Left ventricle myocardium inferior (tissue), 1 donor: ENCODE measurements at regions not wholly inside any gene's neighbourhood (a gene's known extent, or its start where the extent isn't known, plus 50 kb on each side); places are given as distances from the start of the nearest gene placed in this dataset.
"Not testable (repeated sequence)": the region's sequence is repeated elsewhere in the genome, so short reads cannot be mapped to it uniquely, and the experiment has no call there.

Experiments used
- DNase-seq: peaks from one replicate; pipeline ENCODE4 v3.0.0-alpha.2; 2020
- H3K27ac ChIP-seq: fragments of 200-600 bp; replicated peaks from 2 replicates; pipeline ENCODE4 v1.8.0; 2021
- H3K27me3 ChIP-seq: fragments of 200-600 bp; 2 replicates; pipeline ENCODE4 v1.8.0; 2021; ENCODE audit warnings: low read depth
- H3K36me3 ChIP-seq: fragments of 200-600 bp; 2 replicates; pipeline ENCODE4 v1.8.0; 2021
- H3K4me1 ChIP-seq: fragments of 200-600 bp; 2 replicates; pipeline ENCODE4 v1.8.0; 2021
- H3K4me3 ChIP-seq: fragments of 200-600 bp; 2 replicates; pipeline ENCODE4 v1.8.0; 2021; ENCODE audit warnings: mild to moderate bottlenecking, moderate library complexity
- H3K9me3 ChIP-seq: fragments of 200-600 bp; replicated peaks from 2 replicates; pipeline ENCODE4 v1.8.0; 2021
- CTCF ChIP-seq: fragments of 200-600 bp; IDR thresholded peaks from 2 replicates; pipeline ENCODE4 v1.8.0; 2021; ENCODE audit warnings: antibody characterized with exemption, mild to moderate bottlenecking, borderline replicate concordance
- intact Hi-C: fragments of 100-400 bp; cut with micrococcal nuclease; formaldehyde crosslinking; loops from one replicate; pipeline ENCODE4 v1.11.0; 2022
- donor health status: DM: no; HTN: yes; CAD: no; lungs with severe emphysema.

- no peak for TF ChIP-seq CTCF
- no peak for DNase-seq
- H3K27ac ChIP-seq: no peak overlapping the region
- peaks cover 21% of the 10 kb centered on the region for H3K9me3 ChIP-seq
- H3K27me3 ChIP-seq: no peaks in the 10 kb centered on the region
- H3K4me1 ChIP-seq: no peaks in the 10 kb centered on the region
- no peak overlapping the region for H3K4me3 ChIP-seq
- intact Hi-C loops: no loop called here
- no peaks in the 10 kb centered on the region for H3K36me3 ChIP-seq
Measured at GRCh38 chr4:178003098-178003657, 560.9 kb upstream of the AGA start.

- H3K4me3 ChIP-seq: no peak overlapping the region
- H3K4me1 ChIP-seq: no peaks in the 10 kb centered on the region
- intact Hi-C loops: no loop called here
- no peak overlapping the region for H3K27ac ChIP-seq
- DNase-seq: no peak
- H3K36me3 ChIP-seq: no peaks in the 10 kb centered on the region
- peaks cover 19% of the 10 kb centered on the region for H3K9me3 ChIP-seq
- TF ChIP-seq CTCF: no peak
- no peaks in the 10 kb centered on the region for H3K27me3 ChIP-seq
Measured at GRCh38 chr4:178010596-178010995, 568.4 kb upstream of the AGA start.

GRCh38 chr4:178015046-178015445, 572.8 kb upstream of the AGA start:
- H3K4me1 ChIP-seq, H3K36me3 ChIP-seq, H3K27me3 ChIP-seq, DNase-seq, H3K27ac ChIP-seq, H3K9me3 ChIP-seq, intact Hi-C loops, H3K4me3 ChIP-seq: not testable (repeated sequence)

- peaks cover 26% of the 10 kb centered on the region for H3K4me1 ChIP-seq
- no peak for TF ChIP-seq CTCF
- no peak overlapping the region for H3K27ac ChIP-seq
- H3K4me3 ChIP-seq: no peak overlapping the region
- no peaks in the 10 kb centered on the region for H3K36me3 ChIP-seq
- no peak for DNase-seq
- H3K27me3 ChIP-seq: no peaks in the 10 kb centered on the region
- intact Hi-C loops: no loop called here
- H3K9me3 ChIP-seq: no peaks in the 10 kb centered on the region
Measured at GRCh38 chr4:178026999-178027398, 584.8 kb upstream of the AGA start.

GRCh38 chr4:178027796-178028195, 585.6 kb upstream of the AGA start:
- H3K27ac ChIP-seq: no peak overlapping the region
- no peaks in the 10 kb centered on the region for H3K36me3 ChIP-seq
- DNase-seq: no peak
- H3K27me3 ChIP-seq: no peaks in the 10 kb centered on the region
- no peak for TF ChIP-seq CTCF
- intact Hi-C loops: no loop called here
- H3K4me1 ChIP-seq: peaks cover 26% of the 10 kb centered on the region
- no peak overlapping the region for H3K4me3 ChIP-seq
- H3K9me3 ChIP-seq: no peaks in the 10 kb centered on the region

GRCh38 chr4:178028481-178028880, 586.2 kb upstream of the AGA start:
- DNase-seq: no peak
- Histone ChIP-seq H3K4me3 (no peak overlapping the region), H3K27me3 (no peaks in the 10 kb centered on the region), H3K27ac (peak overlapping the region; percentile 32), H3K4me1 (peaks cover 26% of the 10 kb centered on the region), H3K9me3 (no peaks in the 10 kb centered on the region), H3K36me3 (no peaks in the 10 kb centered on the region)
- TF ChIP-seq CTCF: no peak
- intact Hi-C loops: no loop called here
